ENCODE measurements at regions not wholly inside any gene's neighbourhood (a gene's known extent, or its start where the extent isn't known, plus 50 kb on each side); places are given as distances from the start of the nearest gene placed in this dataset.

DNA sequence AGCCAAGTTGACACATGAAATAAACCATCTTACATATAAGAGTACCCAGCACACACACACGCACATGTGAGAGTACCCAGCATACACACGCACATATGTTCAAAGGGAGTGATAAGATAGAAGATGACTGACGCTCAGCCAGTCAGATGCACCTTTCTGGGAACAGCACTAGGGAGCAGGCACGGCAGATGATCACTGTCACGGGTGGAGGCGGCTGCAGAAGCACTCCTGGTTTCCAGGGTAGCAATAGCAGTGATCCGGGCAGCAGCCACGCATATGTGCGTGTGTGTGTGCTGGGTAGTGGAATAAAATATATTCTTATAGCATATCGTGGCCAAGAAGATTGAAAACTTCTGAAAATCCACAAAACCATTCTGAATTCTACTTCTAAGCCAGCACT is 85.8 kb upstream of the NAMPT start:
- no peak for TF ChIP-seq TOX (CRISPR knock-in tag; IDR thresholded peaks at IDR 0.05; ENCODE audit: borderline replicate concordance)
- TF ChIP-seq ESRRG (CRISPR knock-in tag; IDR thresholded peaks at IDR 0.05): no peak
- ATAC-seq: no peak

DNA sequence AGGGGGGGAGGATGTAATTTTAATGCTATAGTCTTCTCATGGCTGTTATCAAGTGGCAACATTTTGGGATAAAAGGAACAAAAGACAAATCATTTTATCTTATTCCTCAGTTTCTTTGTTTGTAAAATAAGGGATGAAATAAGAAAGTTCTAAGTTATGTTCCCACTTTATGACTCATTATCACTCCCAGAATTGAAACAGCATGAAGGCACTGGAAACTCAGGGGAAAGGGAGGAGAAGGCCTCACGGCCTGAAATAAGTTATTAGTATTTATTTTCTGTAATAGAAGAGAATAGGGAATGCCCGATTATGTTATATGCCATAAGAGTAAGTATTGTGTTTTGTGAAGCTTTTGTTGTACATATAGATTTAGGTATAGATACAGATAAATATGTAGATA is 85.0 kb upstream of the NAMPT start:
- TF ChIP-seq ZFP3 (CRISPR knock-in tag; IDR thresholded peaks at IDR 0.05) (no peak), RARB (CRISPR knock-in tag; IDR thresholded peaks at IDR 0.05) (no peak)
- no peak for ATAC-seq

DNA sequence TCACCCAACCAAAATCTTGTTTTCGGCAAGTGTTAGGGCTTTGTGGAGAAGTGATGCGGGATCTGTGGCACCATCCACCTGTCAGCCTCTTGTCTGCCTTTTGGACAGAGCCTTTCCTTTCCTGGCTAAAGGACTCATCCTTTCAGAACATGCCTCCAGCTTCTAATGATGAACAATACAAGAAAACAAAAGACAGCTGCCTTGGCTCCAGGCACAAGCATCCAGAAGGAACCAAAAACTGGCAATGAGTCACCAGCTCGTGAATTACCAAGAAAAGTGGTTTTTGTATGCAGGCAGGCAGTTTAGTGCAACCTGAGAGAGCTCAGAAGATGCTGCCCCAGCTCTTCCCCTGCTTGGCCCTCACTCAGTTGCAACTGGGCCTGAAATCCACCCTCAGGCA is 84.6 kb upstream of the NAMPT start:
- TF ChIP-seq, protein P1, sequence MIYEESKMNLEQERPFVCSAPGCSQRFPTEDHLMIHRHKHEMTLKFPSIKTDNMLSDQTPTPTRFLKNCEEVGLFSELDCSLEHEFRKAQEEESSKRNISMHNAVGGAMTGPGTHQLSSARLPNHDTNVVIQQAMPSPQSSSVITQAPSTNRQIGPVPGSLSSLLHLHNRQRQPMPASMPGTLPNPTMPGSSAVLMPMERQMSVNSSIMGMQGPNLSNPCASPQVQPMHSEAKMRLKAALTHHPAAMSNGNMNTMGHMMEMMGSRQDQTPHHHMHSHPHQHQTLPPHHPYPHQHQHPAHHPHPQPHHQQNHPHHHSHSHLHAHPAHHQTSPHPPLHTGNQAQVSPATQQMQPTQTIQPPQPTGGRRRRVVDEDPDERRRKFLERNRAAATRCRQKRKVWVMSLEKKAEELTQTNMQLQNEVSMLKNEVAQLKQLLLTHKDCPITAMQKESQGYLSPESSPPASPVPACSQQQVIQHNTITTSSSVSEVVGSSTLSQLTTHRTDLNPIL (CRISPR knock-in tag; IDR thresholded peaks at IDR 0.05; ENCODE audit: low read depth): no peak
- TF ChIP-seq BACH2 (CRISPR knock-in tag; IDR thresholded peaks at IDR 0.05; ENCODE audit: borderline replicate concordance): no peak
- no peak for TF ChIP-seq TOX (CRISPR knock-in tag; IDR thresholded peaks at IDR 0.05; ENCODE audit: borderline replicate concordance)
- no peak for TF ChIP-seq ZNF70 (CRISPR knock-in tag; IDR thresholded peaks at IDR 0.05)
- TF ChIP-seq OSR1 (CRISPR knock-in tag; IDR thresholded peaks at IDR 0.05): no peak
- TF ChIP-seq, protein P2, sequence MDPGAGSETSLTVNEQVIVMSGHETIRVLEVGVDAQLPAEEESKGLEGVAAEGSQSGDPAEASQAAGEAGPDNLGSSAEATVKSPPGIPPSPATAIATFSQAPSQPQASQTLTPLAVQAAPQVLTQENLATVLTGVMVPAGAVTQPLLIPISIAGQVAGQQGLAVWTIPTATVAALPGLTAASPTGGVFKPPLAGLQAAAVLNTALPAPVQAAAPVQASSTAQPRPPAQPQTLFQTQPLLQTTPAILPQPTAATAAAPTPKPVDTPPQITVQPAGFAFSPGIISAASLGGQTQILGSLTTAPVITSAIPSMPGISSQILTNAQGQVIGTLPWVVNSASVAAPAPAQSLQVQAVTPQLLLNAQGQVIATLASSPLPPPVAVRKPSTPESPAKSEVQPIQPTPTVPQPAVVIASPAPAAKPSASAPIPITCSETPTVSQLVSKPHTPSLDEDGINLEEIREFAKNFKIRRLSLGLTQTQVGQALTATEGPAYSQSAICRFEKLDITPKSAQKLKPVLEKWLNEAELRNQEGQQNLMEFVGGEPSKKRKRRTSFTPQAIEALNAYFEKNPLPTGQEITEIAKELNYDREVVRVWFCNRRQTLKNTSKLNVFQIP (CRISPR knock-in tag; IDR thresholded peaks at IDR 0.05; ENCODE audit: borderline replicate concordance, low read depth): no peak
- no peak for TF ChIP-seq ARNTL (CRISPR knock-in tag; IDR thresholded peaks at IDR 0.05; ENCODE audit: borderline replicate concordance, low read depth)
- TF ChIP-seq, protein P3, sequence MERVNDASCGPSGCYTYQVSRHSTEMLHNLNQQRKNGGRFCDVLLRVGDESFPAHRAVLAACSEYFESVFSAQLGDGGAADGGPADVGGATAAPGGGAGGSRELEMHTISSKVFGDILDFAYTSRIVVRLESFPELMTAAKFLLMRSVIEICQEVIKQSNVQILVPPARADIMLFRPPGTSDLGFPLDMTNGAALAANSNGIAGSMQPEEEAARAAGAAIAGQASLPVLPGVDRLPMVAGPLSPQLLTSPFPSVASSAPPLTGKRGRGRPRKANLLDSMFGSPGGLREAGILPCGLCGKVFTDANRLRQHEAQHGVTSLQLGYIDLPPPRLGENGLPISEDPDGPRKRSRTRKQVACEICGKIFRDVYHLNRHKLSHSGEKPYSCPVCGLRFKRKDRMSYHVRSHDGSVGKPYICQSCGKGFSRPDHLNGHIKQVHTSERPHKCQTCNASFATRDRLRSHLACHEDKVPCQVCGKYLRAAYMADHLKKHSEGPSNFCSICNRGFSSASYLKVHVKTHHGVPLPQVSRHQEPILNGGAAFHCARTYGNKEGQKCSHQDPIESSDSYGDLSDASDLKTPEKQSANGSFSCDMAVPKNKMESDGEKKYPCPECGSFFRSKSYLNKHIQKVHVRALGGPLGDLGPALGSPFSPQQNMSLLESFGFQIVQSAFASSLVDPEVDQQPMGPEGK (CRISPR knock-in tag; IDR thresholded peaks at IDR 0.05; ENCODE audit: borderline replicate concordance): no peak
- TF ChIP-seq ZC3H10 (CRISPR knock-in tag; IDR thresholded peaks at IDR 0.05): no peak
- TF ChIP-seq, protein P4, sequence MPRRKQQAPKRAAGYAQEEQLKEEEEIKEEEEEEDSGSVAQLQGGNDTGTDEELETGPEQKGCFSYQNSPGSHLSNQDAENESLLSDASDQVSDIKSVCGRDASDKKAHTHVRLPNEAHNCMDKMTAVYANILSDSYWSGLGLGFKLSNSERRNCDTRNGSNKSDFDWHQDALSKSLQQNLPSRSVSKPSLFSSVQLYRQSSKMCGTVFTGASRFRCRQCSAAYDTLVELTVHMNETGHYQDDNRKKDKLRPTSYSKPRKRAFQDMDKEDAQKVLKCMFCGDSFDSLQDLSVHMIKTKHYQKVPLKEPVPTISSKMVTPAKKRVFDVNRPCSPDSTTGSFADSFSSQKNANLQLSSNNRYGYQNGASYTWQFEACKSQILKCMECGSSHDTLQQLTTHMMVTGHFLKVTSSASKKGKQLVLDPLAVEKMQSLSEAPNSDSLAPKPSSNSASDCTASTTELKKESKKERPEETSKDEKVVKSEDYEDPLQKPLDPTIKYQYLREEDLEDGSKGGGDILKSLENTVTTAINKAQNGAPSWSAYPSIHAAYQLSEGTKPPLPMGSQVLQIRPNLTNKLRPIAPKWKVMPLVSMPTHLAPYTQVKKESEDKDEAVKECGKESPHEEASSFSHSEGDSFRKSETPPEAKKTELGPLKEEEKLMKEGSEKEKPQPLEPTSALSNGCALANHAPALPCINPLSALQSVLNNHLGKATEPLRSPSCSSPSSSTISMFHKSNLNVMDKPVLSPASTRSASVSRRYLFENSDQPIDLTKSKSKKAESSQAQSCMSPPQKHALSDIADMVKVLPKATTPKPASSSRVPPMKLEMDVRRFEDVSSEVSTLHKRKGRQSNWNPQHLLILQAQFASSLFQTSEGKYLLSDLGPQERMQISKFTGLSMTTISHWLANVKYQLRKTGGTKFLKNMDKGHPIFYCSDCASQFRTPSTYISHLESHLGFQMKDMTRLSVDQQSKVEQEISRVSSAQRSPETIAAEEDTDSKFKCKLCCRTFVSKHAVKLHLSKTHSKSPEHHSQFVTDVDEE (CRISPR knock-in tag; IDR thresholded peaks at IDR 0.05): no peak
- no peak for TF ChIP-seq TCF4 (CRISPR knock-in tag; IDR thresholded peaks at IDR 0.05; ENCODE audit: borderline replicate concordance)
- TF ChIP-seq, protein P5, sequence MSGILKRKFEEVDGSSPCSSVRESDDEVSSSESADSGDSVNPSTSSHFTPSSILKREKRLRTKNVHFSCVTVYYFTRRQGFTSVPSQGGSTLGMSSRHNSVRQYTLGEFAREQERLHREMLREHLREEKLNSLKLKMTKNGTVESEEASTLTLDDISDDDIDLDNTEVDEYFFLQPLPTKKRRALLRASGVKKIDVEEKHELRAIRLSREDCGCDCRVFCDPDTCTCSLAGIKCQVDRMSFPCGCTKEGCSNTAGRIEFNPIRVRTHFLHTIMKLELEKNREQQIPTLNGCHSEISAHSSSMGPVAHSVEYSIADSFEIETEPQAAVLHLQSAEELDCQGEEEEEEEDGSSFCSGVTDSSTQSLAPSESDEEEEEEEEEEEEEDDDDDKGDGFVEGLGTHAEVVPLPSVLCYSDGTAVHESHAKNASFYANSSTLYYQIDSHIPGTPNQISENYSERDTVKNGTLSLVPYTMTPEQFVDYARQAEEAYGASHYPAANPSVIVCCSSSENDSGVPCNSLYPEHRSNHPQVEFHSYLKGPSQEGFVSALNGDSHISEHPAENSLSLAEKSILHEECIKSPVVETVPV (CRISPR knock-in tag; IDR thresholded peaks at IDR 0.05): no peak
- TF ChIP-seq CSDC2 (CRISPR knock-in tag; IDR thresholded peaks at IDR 0.05): no peak
- TF ChIP-seq ZNF565 (CRISPR knock-in tag; conservative IDR thresholded peaks at IDR 0.05; ENCODE audit: low read depth): no peak
- peak; percentile 61 for ATAC-seq

DNA sequence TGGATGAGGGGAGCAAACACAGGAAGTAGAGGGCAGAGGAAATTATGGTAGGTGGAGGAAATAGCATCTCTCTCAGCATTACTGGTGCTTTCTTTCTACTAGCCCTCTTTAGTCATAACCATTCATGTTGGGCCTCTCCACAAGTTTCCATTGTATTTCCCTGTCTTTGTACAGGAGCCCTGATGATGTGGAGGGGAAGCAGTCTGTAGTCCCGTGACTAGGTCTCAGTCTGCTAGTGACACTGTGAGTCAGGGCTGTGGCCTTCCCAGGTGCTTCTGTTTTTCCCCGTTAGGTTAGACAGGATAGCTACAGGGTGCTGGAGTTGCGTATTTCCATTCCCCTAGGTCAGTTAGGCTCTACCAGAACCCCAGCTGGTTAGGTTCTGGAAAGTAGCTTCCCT is 82.9 kb upstream of the NAMPT start:
- no peak for ATAC-seq
- TF ChIP-seq, protein P5 (CRISPR knock-in tag; IDR thresholded peaks at IDR 0.05): no peak
- TF ChIP-seq CSDC2 (CRISPR knock-in tag; IDR thresholded peaks at IDR 0.05) (no peak), TCF4 (CRISPR knock-in tag; IDR thresholded peaks at IDR 0.05; ENCODE audit: borderline replicate concordance) (no peak), ZFP30 (CRISPR knock-in tag; IDR thresholded peaks at IDR 0.05) (no peak)
- TF ChIP-seq, protein P3 (CRISPR knock-in tag; IDR thresholded peaks at IDR 0.05; ENCODE audit: borderline replicate concordance): no peak
- TF ChIP-seq, protein P2 (CRISPR knock-in tag; IDR thresholded peaks at IDR 0.05; ENCODE audit: borderline replicate concordance, low read depth): no peak

All from SK-N-SH treated with all-trans-retinoic acid at 6 μM for 48 hours (cell line).